Right atrium auricular region (tissue), 2 donors: ENCODE measurements at regions not wholly inside any gene's neighbourhood (a gene's known extent, or its start where the extent isn't known, plus 50 kb on each side); places are given as distances from the start of the nearest gene placed in this dataset.

ENCODE experiments used
- DNase-seq: peaks from one replicate; pipeline ENCODE4 v3.0.0-alpha.2; 2019; ENCODE audit warnings: low spot score
- H3K27ac ChIP-seq, 2 donors: fragments of 200-600 bp; sonication (generic); 1 replicate in 1 of 2; 2 replicates in 1 of 2; pipeline ENCODE4 v1.5.1; 2016 to 2019
- H3K27me3 ChIP-seq, 2 donors: fragments of 200-600 bp; sonication (generic); one replicate each; pipeline versions ENCODE4 v1.5.1 to v1.6.0; 2017 to 2019
- H3K36me3 ChIP-seq: fragments of 200-600 bp; sonication (generic); one replicate; pipeline ENCODE4 v1.5.1; 2016
- H3K4me1 ChIP-seq, 2 donors: fragments of 200-600 bp; sonication (generic); one replicate each; pipeline versions ENCODE4 v1.5.1 to v1.6.0; 2017 to 2019
- H3K4me3 ChIP-seq, 2 donors: fragments of 200-600 bp; sonication (generic); 1 replicate in 1 of 2; 2 replicates in 1 of 2; pipeline ENCODE4 v1.5.1; 2017 to 2019; ENCODE audit warnings: mild to moderate bottlenecking in 1 of 2, moderate library complexity in 1 of 2
- H3K9me3 ChIP-seq, 2 donors: fragments of 200-600 bp; sonication (generic); one replicate each; pipeline ENCODE4 v1.5.1; 2019
- TF ChIP-seq, protein P1 (sequence below), 2 donors: fragments of 200-600 bp; sonication (generic); IDR thresholded peaks; one replicate each; pipeline ENCODE4 v1.5.1; 2019; ENCODE audit warnings: antibody characterized with exemption in 2 of 2

DNA sequence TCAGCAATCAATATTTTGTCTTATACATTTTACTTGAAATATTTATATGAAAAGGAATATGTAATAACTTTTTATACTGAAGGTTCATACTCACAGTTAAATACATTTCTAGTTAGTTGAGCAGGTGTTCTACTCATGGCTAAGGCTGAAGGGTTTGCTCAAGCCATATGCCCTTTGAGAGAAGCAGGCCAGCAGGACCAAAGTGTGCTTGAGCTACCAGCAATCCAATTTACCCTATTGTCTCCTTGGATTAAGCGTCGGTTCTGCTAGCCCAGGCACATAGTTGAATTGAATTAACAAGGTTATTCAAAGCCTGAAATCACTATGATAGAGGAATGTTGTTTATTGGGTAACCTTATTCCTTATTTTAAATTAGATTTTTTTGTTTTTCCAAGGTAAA, 151.5 kb upstream of the BACE2 start:
- no peak overlapping the region for H3K4me3 ChIP-seq
- H3K27me3 ChIP-seq: no peaks in the 10 kb centered on the region
- no peaks in the 10 kb centered on the region for H3K4me1 ChIP-seq
- no peak for DNase-seq
- TF ChIP-seq, protein P1, sequence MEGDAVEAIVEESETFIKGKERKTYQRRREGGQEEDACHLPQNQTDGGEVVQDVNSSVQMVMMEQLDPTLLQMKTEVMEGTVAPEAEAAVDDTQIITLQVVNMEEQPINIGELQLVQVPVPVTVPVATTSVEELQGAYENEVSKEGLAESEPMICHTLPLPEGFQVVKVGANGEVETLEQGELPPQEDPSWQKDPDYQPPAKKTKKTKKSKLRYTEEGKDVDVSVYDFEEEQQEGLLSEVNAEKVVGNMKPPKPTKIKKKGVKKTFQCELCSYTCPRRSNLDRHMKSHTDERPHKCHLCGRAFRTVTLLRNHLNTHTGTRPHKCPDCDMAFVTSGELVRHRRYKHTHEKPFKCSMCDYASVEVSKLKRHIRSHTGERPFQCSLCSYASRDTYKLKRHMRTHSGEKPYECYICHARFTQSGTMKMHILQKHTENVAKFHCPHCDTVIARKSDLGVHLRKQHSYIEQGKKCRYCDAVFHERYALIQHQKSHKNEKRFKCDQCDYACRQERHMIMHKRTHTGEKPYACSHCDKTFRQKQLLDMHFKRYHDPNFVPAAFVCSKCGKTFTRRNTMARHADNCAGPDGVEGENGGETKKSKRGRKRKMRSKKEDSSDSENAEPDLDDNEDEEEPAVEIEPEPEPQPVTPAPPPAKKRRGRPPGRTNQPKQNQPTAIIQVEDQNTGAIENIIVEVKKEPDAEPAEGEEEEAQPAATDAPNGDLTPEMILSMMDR (IDR thresholded peaks at IDR 0.05): no peak
- no peak overlapping the region for H3K27ac ChIP-seq
- peaks cover 0 to 8% of the 10 kb centered on the region in 2 donors for H3K9me3 ChIP-seq
- no peaks in the 10 kb centered on the region for H3K36me3 ChIP-seq

DNA sequence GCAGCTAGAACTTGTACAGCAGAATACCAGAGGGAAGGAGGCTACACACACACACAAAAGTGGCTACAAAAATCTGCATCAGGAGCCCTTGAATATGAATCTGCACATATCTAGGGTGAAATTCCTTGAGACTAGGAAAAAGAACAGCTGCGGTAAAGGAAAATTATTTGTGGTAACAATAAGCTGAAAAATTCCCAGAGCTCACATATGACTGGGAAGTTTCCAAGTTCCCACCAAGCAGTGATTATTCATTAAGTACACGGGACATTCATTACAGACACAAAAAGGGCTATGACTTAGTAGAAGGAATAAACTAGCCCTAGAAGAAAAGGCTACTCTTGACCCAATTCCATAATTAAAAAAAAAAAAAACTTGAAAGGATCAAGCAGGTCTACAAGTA, 149.5 kb upstream of the BACE2 start:
- H3K27me3 ChIP-seq: no peaks in the 10 kb centered on the region
- no peak overlapping the region for H3K4me3 ChIP-seq
- H3K9me3 ChIP-seq: peaks cover 0 to 8% of the 10 kb centered on the region in 2 donors
- TF ChIP-seq, protein P1 (IDR thresholded peaks at IDR 0.05): no peak
- H3K27ac ChIP-seq: no peak overlapping the region
- H3K36me3 ChIP-seq: no peaks in the 10 kb centered on the region
- H3K4me1 ChIP-seq: no peaks in the 10 kb centered on the region
- no peak for DNase-seq

DNA sequence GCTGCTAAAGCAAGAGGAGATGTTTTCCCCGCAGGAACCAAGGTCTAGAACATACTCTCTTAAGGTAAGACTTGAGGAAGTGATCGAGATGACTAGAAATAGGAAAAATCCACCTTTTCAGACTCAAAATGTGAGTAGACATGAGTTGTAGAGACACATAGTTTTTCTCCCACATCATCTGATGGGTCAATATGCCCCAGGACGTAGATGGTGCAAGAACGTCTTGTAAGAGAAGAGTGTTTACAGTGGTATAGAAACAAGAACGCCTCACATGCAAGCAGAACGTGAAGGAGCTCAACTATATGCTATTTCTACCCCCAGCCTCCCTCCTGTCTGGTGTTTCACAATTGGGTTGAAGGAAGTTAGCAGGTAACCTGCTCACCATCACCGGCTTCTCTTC, 144.0 kb upstream of the BACE2 start:
- Histone ChIP-seq H3K4me3 (no peak overlapping the region), H3K4me1 (no peaks in the 10 kb centered on the region), H3K27me3 (no peaks in the 10 kb centered on the region), H3K9me3 (peaks cover 0 to 7% of the 10 kb centered on the region in 2 donors), H3K27ac (no peak overlapping the region), H3K36me3 (no peaks in the 10 kb centered on the region)
- TF ChIP-seq, protein P1 (IDR thresholded peaks at IDR 0.05): no peak
- no peak for DNase-seq

DNA sequence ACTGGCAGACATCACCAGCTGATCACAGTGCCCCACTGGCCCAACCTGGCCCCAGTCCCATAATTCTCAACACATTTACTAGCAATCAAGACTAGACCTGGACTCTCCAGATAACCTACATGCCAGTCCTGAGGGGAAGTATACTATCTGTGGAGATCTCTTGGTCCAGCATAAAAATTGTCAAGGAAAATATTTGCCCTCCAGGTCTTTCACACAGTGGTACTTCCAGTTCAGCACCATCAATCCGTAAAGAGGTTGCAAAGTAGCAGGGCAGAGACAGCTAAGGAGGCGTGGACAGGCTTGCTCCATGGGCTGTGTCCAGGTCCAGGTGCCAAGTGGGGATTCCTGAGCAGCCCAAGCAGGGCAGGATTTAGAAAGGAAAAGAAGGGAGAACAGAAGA, 143.6 kb upstream of the BACE2 start:
- H3K27ac ChIP-seq: no peak overlapping the region
- TF ChIP-seq, protein P1 (IDR thresholded peaks at IDR 0.05): no peak
- DNase-seq: no peak
- no peaks in the 10 kb centered on the region for H3K36me3 ChIP-seq
- H3K27me3 ChIP-seq: no peaks in the 10 kb centered on the region
- H3K4me3 ChIP-seq: no peak overlapping the region
- H3K9me3 ChIP-seq: peaks cover 0 to 4% of the 10 kb centered on the region in 2 donors
- no peaks in the 10 kb centered on the region for H3K4me1 ChIP-seq

DNA sequence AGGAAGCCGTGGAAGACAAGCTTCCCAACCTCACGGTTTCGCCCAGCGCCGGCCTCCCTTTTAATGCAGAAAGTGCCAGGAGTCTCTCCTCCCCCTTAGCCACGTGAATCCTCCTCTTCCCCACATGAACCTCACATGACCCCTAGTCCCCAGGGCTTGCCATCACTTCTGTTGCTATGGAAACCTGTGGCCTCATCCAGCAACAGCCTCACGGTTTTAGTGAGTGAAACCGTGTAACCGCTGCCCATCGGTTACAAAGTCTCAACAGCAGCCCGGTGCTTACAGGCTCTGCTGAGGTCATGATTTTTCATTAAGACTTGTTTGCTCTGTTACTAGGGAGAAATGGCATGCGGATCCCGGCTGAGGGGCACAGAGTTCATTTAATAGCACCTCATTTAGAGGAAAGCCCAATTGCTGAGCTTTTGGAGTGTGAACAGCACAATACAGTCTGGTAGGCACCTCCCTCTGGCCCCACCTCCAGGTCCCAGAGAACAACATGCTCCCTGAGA, 143.2 kb upstream of the BACE2 start:
- TF ChIP-seq, protein P1 (IDR thresholded peaks at IDR 0.05): no peak

DNA sequence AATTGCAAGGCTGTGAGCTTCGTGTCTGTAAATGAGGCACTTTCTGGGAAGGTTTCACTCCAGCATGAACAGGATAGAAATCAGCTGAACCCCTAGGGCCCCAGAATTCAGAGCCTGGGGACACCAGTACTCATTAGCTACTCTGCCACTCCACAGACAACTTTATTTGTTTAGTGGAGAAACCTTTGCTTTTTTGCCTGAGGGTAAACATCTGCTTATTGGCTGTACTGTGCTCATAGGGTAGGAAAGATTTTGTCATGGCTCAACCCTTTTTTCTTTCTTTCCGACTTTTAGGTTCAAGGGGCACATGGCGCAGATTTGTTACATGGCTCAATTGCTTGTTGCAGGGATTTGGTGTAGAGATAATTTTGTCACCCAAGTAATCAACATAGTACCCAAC, 138.4 kb upstream of the BACE2 start:
- TF ChIP-seq, protein P1 (IDR thresholded peaks at IDR 0.05): no peak
- Histone ChIP-seq H3K27ac (no peak overlapping the region), H3K9me3 (peaks cover 0 to 4% of the 10 kb centered on the region in 2 donors), H3K36me3 (no peaks in the 10 kb centered on the region), H3K4me3 (no peak overlapping the region), H3K4me1 (no peaks in the 10 kb centered on the region), H3K27me3 (no peaks in the 10 kb centered on the region)
- no peak for DNase-seq

More for the DNA sequence above, 143.2 kb upstream of the BACE2 start:
- Histone ChIP-seq H3K27ac (no peak overlapping the region), H3K36me3 (no peaks in the 10 kb centered on the region), H3K9me3 (peaks cover 0 to 4% of the 10 kb centered on the region in 2 donors), H3K27me3 (no peaks in the 10 kb centered on the region), H3K4me3 (no peak overlapping the region), H3K4me1 (no peaks in the 10 kb centered on the region)
- no peak for DNase-seq
